BJ (cell line): ENCODE measurements at regions not wholly inside any gene's neighbourhood (a gene's known extent, or its start where the extent isn't known, plus 50 kb on each side); places are given as distances from the start of the nearest gene placed in this dataset.

Experiments used
- CTCF ChIA-PET: fragments of 350-600 bp; formaldehyde crosslinking; extraction: SDS; loops from one replicate; lab custom pipeline; 2021; ENCODE audit warnings: antibody characterized with exemption, inconsistent platforms; lab: Yijun Ruan, JAX
- POLR2A ChIA-PET: fragments of 300-600 bp; sonication (Branson Sonifier 250); formaldehyde crosslinking; extraction: SDS; loops from one replicate; lab custom pipeline; 2021; ENCODE audit warnings: antibody characterized with exemption; lab: Charles Lee
- DNase-seq: peaks from one replicate; pipeline ENCODE4 v3.0.0-alpha.2; 2011; ENCODE audit warnings: low read depth
- H3K27me3 ChIP-seq: 2 replicates; pipeline ENCODE4 v1.6.0; 2011; ENCODE audit warnings: low read length; ENCODE audit not compliant: control insufficient read depth, insufficient read depth
- H3K36me3 ChIP-seq: 2 replicates; pipeline ENCODE4 v1.5.1; 2011; ENCODE audit warnings: low read length; ENCODE audit not compliant: control insufficient read depth, insufficient read depth
- H3K4me3 ChIP-seq: 2 replicates; pipeline ENCODE4 v1.5.1; 2011; ENCODE audit warnings: low read depth, mild to moderate bottlenecking, control low read depth, low read length
- TF ChIP-seq, protein P1 (sequence below): IDR thresholded peaks from 2 replicates; pipeline ENCODE4 v1.5.1; 2011; ENCODE audit warnings: low read depth, mild to moderate bottlenecking, control low read depth, inconsistent platforms, low read length, moderate library complexity; ENCODE audit not compliant: insufficient read depth

DNA sequence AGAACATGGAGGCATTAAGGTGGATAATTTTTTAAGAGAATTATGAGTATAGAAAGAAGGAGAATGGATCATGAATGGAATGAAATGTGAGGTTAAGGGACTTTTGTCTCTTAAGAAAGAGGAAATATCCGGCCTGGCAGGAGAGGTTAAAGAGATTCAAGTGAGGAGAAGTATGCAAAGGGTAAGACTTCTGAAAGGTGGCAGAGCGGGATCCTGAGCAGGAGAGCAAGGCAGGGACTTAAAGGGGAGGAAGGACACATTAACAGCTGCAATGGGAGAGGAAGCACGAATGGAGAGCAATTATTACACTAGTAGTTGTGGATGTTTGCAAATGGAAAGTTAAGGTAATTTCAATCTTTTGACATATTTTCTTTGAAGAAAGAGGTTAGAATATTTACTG lies 171.0 kb downstream of the KITLG start:
- DNase-seq, result no peak
- Histone ChIP-seq H3K36me3 (no peaks in the 10 kb centered on the region), H3K27me3 (no peaks in the 10 kb centered on the region), H3K4me3 (no peak overlapping the region)
- ChIA-PET POLR2A (no interaction called here), CTCF (interaction anchor here (1.2 kb wide), 1 partner anchor 16 kb away, joined by 7 read pairs; no protein-coding TSS in a partner anchor)
- TF ChIP-seq, protein P1, sequence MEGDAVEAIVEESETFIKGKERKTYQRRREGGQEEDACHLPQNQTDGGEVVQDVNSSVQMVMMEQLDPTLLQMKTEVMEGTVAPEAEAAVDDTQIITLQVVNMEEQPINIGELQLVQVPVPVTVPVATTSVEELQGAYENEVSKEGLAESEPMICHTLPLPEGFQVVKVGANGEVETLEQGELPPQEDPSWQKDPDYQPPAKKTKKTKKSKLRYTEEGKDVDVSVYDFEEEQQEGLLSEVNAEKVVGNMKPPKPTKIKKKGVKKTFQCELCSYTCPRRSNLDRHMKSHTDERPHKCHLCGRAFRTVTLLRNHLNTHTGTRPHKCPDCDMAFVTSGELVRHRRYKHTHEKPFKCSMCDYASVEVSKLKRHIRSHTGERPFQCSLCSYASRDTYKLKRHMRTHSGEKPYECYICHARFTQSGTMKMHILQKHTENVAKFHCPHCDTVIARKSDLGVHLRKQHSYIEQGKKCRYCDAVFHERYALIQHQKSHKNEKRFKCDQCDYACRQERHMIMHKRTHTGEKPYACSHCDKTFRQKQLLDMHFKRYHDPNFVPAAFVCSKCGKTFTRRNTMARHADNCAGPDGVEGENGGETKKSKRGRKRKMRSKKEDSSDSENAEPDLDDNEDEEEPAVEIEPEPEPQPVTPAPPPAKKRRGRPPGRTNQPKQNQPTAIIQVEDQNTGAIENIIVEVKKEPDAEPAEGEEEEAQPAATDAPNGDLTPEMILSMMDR, result no peak

DNA sequence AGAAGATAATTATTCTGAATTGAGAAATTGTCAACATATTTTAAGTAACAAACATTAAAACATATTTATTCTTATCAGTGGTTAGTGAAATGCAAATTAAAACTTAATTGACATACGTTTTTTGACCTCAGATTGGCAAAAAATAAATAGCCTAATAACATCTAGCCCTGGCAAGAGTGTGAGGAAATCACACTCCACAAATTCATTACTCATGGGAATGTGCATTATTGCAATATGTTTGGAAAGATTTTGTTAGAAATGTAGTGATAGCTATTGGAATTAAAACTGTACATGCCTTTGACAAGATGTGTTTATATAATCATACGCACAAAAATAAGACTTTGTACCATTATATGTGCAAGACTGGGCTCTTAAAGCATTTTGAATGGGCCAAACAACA lies 168.6 kb downstream of the KITLG start:
- Histone ChIP-seq H3K36me3 (no peaks in the 10 kb centered on the region), H3K4me3 (no peak overlapping the region), H3K27me3 (no peaks in the 10 kb centered on the region)
- CTCF ChIA-PET, result interaction anchor here (0.6 to 1.4 kb wide), 3 partner anchors 17 to 168 kb away, joined by 3 to 6 read pairs (median 3); no protein-coding TSS in a partner anchor
- TF ChIP-seq, protein P1, result no peak
- POLR2A ChIA-PET, result no interaction called here
- no peak for DNase-seq

DNA sequence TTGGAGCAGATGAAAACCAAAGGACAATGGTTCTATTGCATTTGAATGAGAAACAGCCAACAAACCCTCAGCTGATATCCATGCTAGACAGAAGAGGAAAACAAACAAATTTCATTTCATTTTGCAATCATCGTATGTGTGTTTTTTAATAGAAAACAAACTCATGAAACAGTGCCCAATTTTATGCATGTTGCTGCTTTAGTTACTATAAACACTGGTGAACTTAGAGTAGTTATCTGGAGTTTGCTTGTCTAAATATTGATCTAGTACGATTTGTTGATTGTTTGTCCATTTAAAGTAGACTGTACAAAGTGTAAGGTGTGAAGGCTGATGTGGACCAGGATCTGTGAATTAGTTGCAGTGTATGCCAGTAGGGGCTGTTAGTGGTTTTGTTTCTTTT lies 166.6 kb downstream of the KITLG start:
- no peak overlapping the region for H3K4me3 ChIP-seq
- POLR2A ChIA-PET, result no interaction called here
- TF ChIP-seq, protein P1, result no peak

DNA sequence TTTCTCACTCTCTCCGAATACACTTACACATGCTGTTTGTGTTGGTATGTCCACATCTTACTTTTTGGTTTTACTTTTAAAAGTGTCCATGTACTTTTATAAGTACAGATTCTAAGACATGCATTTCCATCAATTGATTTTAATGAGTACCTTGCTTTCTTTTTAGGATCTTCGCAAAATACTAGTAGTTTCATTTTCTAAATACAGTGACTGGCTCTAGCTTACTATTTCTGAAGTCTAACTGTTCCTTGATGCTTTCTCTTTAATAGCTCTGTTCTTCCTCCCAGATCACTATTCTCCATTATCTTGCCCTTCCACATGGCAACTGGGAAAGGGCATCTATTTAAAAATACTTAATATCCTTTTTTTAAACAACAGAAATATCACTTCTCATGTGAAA lies 164.1 kb downstream of the KITLG start:
- TF ChIP-seq, protein P1, result no peak
- Histone ChIP-seq H3K4me3 (no peak overlapping the region), H3K36me3 (no peaks in the 10 kb centered on the region), H3K27me3 (no peaks in the 10 kb centered on the region)
- no peak for DNase-seq
- POLR2A ChIA-PET, result interaction anchor here (0.6 kb wide), 1 partner anchor 13 kb away, joined by 3 read pairs; no protein-coding TSS in a partner anchor
- CTCF ChIA-PET, result no interaction called here

More for the DNA sequence above, 166.6 kb downstream of the KITLG start:
- Histone ChIP-seq H3K36me3 (no peaks in the 10 kb centered on the region), H3K27me3 (no peaks in the 10 kb centered on the region)
- no peak for DNase-seq
- CTCF ChIA-PET, result no interaction called here

DNA sequence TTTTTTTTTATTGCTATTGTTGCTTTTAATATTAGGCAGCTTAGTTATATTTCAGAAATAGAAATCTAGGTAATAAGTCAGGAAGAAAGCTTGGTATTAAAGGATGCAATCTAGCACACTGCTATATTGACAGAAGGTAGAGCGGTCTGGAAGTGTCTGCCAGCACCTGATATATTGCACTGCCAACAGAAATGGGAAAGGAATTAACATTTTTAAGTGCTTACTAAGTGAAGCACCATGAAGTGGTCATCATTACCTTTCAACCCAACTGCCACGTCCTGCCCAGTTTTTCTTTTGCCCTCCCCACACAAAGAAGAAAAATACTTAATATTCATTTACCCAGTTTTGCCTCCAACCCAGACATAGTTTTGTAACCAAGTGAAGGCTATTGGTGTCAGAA lies 163.5 kb downstream of the KITLG start:
- TF ChIP-seq, protein P1, result no peak
- Histone ChIP-seq H3K36me3 (no peaks in the 10 kb centered on the region), H3K4me3 (peak overlapping the region; percentile 4), H3K27me3 (no peaks in the 10 kb centered on the region)
- ChIA-PET CTCF (interaction anchor here (1.0 kb wide), 1 partner anchor 26 kb away, joined by 3 read pairs; no protein-coding TSS in a partner anchor), POLR2A (no interaction called here)
- DNase-seq, result no peak
